GM21528 (cell line): ENCODE measurements at regions not wholly inside any gene's neighbourhood (a gene's known extent, or its start where the extent isn't known, plus 50 kb on each side); places are given as distances from the start of the nearest gene placed in this dataset.
"Not testable (repeated sequence)": the region's sequence is repeated elsewhere in the genome, so short reads cannot be mapped to it uniquely, and the experiment has no call there.

ENCODE experiments used
- ATAC-seq: cut with Tn5 transposase; IDR thresholded peaks from one replicate; pipeline ENCODE4 v1.9.1; 2021; ENCODE audit warnings: mild to moderate bottlenecking, moderate library complexity; ENCODE audit not compliant: unreplicated experiment, low FRiP score

DNA sequence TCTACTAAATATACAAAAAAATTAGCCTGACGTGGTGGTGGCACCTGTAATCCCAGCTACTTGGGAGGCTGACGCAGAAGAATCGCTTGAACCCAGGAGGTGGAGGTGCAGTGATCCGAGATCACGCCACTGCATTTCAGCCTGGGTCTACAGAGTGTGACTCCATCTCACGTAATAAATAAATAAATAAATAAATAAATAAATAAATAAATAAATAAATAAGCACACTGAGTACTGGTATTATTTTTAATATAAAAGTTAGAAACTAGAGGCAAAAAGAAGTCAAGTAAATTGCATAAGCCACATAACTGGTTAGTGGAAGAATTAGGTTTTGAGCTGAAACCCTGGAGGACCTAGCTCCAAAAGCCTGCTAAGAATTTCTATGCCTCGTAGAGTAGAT lies 1262.7 kb upstream of the PABPC4L start:
- no peak for ATAC-seq

DNA sequence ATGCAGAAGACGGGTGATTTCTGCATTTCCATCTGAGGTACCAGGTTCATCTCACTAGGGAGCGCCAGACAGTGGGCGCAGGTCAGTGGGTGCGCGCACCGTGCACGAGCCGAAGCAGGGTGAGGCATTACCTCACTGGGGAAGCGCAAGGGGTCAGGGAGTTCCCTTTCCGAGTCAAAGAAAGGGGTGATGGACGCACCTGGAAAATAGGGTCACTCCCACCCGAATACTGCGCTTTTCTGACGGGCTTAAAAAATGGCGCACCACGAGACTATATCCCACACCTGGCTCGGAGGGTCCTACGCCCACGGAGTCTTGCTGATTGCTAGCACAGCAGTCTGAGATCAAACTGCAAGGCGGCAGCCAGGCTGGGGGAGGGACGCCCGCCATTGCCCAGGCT lies 1246.0 kb upstream of the PABPC4L start:
- not testable (repeated sequence) for ATAC-seq

DNA sequence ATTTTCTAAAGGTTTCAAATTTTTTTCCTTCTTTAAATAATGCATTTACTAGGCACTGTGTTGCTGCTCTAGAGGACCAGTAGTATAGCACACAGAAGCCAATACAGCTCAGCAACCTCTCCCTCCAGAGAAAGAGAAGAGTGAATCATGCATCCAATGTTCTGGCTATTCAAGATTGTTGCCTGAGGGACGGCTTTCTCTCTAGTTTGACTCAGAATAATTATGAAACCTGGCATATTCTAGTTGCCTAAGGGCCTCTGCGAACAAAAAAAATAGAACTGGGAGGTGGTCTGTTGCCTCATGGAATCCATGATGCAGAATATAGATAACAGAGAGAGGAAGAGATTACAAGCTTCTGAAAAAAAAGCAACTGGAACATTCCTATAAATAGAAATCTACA lies 1233.3 kb upstream of the PABPC4L start:
- ATAC-seq: no peak

DNA sequence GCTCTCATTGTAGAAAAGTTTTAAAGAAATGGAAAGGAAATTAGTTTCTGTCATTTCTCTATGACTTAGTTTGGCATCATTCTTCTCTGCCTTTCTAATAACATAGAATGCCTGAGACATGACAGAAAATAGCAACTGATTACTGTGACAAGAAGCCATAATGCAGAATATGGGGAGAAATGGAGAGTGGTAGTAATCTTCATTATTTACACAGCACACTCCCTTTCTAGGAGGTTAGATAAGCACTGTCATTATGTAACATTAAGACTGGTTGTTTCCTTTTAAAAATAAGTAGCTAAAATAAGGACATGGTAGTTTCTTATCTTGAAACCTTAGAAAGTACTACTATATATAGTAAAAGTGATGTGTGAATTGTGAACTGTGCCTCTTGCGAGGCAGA lies 1227.9 kb upstream of the PABPC4L start:
- ATAC-seq: no peak

DNA sequence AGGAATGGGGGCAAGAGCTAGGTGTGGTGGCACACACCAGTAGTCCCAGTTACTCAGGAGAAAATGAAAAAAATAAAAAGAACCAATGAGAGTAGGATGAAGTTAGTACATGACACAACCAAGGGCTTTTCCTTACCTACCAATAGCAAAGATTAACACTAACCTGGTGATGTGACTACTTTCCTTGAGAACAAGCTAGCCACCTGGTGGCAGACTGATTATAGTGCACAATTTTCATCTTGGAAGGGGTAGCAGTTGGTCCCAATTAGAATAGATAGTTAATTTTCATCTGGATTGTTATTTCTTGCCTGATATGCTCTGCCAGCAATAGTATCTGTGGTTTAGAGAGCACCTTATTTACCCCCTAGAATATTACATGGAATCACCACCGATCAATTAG lies 1216.8 kb upstream of the PABPC4L start:
- ATAC-seq: no peak

DNA sequence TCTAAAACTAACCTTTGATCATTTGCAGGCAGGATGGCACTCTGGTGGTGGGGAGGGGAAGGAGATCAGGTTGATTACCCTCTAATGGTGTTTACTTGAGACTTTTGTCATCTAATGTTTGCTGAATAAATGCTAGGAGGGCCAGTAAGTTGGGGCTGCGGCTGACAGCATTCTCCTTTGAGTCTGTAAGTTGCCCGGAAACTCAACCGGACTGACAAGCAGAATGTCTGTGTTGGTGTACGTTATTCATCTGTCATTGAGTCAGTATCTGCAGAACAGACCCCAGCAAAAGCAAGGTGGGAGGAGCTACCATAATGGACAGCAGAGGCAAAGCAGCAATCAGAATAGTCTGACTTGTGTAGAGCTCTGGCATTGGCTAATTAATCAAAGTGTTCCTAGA lies 1210.6 kb upstream of the PABPC4L start:
- ATAC-seq: no peak

DNA sequence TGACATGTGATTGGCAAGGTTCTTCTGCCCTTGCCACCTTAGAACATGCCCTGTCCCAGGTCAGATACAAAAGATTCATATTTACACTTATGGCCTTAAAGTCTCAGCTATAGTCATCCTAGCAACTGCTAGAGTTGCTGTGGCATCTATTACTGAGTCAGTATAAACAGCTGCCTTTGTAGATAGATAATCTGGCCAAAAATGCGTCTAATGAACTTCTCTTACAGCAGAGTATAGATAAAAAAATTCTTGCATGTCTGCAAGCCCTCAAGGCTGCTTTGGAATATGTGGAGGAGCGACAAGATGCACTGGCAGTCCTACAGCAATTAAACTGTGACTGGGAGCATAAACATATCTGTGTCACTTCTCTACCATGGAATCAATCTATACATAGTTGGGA lies 1209.7 kb upstream of the PABPC4L start:
- no peak for ATAC-seq

DNA sequence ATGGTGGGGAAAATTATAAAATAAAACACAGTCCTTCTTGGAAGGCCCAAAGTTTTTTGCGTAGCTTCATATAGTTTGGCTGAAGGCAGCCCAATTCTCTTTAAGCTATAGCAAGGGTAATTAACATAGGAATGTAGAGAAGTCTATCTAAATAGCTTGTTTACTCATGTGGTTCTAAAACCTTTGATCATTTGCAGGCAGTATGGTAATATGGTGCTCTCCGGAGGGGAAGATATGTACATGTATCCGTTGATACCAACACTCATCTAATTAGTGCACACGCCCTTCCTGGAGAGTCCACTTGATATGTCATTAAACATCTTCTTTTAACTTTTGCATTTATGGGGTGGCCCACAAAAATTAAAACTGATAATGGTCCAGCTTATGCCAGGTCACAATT lies 1207.7 kb upstream of the PABPC4L start:
- ATAC-seq: not testable (repeated sequence)

DNA sequence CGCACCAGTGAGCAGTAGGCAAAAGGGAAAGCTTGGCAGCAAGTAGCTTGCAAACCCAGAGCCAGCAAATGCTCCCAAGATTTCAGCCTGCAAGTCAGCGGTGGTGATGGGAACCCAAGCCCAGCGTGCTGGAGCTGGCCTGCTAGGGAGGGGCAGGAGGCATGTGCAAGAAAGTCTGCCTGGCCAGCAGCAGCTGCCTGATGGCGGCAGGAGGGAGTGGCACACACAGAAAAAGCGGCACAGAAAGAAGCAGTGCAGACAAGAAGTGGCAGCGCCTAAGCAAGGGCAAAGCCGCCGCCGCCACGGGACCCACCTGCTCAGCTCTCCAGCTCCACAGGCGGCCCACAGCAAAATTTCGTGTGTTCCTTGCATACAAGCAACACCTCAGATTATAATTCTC lies 1206.5 kb upstream of the PABPC4L start:
- no peak for ATAC-seq

DNA sequence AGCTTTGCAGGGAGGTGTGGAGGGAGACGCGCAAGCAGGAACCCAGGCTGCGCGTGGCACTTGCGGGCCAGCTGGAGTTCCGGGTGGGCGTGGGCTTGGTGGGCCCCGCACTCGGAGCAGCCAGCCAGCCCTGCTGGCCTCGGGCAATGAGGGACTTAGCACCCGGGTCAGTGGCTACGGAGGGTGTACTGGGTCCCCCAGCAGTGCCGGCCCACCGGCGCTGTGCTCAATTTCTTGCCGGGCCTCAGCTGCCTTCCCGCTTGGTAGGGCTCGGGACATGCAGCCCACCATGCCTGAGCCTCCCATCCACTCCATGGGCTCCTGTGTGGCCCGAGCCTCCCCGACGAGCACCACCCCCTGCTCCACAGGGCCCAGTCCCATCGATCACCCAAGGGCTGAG lies 1205.0 kb upstream of the PABPC4L start:
- not testable (repeated sequence) for ATAC-seq

DNA sequence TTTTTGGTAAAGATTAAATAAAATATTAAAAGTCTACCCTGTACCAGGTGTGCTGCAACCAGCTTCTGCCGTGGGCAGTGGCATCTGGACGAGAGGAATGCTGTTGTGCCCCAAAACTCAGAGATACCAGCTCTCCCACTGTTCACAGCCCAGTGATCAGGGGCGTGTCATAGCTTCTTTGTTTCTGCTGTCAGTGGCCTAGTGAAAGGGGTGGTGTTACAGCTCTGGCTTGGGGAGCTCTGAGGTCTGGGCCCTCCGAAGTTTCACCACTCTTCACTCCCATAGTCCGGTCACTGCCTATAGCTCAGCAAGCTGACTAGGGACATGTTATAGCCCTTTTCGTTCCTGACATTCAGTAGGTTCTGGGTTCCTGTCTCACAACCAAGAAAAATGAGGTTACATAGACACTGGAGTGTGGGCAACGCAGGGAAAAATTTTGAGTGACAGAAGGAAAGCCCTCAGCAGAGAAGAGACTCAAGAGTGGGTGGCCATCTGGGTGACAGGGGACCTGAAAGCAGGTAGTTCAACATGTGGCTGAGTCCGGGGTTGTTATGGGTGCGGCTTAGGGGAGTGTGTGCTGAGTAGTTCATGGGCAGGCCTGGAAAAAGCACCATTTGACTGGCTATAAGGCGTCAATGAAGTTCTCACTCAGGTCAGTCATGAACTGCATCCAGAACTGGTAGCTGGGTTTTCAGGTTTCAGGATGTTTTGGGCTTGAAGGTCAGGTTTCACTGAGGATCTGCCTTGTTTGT lies 1184.4 kb upstream of the PABPC4L start:
- no peak for ATAC-seq

DNA sequence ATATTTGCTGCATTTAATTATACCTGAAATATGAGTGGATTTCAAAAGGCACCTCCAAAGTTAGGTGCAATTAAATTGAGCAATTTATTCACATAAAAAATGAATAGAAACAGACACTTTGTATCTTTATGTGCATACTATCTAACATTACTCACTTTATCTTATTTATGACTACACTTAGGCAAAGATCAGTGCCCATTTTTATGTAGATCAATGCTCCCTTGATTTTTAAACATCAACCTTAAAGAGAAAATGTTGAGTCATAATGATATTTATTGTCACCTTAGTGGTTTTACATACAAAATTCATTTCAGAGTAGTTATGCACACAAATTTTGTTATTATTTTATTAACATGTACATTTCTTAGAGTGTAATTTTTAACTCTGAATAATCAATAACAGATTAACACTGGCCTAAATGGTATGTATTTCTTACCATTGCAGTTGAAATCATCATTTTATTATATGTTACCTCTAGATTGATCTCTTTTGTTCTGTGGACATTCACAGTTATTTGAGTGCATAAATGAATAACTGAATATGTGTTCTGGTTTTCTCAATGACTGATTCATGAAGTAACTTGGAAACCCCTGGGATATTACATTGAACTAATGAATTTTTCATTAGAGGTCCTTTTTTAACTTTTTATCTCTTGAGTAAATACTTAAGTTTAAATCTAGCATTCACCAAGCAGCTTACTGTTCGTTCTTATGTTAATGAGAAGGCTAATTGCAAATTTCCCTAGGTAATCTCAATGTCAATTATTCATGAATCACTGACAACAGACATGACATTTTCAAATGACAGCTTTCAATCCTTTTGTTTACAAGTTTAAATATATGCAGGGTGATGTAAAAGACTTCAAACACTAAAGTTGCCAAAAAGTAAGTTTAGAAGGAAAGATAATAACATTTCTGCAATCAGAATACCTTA lies 1182.0 kb upstream of the PABPC4L start:
- no peak for ATAC-seq

DNA sequence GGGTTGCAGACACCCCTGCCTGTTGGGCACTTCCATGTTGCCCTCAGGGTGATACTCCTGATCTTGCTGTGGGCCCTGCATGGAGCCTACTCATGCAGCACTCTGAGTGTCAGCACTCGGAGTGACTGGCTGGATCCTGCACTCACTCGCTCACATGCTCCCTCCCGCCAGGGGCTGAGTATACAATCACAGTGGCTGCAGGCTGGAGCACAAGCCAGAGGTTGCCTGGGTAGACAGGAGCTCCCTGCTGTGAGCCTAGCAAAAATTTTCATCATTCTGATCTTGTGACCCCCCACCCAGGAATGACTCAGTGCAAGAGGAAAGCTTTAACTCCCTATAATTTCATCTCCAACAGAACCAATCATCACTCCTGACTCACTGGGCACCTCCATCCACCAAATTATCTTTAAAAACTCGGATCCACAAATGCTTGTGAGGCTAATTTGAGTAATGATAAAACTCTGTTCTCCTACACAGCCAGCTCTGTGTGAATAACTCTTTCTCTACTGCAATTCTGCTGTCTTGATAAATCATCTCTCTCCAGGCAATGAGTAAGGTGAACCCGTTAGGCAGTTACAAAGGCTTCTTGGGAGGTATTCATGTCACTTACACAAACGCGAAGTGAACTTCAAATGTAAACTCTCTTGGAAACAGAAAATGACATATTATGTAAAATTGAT lies 1180.8 kb upstream of the PABPC4L start:
- ATAC-seq: no peak

DNA sequence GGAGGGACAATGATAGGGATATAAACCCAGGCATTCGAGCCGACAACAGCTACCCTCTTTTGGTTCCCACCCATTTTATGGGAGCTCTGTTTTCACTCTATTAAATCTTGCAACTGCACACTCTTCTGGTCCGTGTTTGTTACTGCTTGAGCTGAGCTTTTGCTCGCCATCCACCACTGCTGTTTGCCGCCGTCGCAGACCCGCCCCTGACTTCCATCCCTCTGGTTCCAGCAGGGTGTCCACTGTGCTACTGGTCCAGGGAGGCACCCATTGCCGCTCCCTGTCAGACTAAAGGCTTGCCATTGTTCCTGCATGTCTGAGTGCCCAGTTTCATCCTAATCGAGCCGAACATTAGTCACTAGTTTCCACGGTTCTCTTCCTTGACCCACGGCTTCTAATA lies 1170.5 kb upstream of the PABPC4L start:
- no peak for ATAC-seq

DNA sequence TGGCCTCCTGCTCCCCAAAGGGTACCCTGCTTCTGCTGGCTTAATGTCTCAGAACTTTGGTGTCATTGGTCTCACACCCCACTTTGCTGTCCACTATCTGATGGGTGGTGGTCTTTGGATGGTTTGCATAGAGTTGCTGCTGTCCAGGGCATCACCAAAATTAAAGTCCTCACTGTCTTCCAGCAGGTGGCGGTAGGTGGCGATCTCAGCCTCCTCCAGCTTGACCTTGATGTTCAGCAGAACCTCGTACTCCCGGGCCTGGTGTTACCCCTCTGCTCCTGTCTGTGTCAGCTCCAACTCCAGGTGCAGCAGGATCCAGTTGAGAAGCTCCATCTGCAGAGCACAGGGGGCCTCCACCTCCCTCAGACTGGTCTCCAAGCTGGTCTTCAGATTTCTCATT lies 1169.5 kb upstream of the PABPC4L start:
- ATAC-seq: no peak

DNA sequence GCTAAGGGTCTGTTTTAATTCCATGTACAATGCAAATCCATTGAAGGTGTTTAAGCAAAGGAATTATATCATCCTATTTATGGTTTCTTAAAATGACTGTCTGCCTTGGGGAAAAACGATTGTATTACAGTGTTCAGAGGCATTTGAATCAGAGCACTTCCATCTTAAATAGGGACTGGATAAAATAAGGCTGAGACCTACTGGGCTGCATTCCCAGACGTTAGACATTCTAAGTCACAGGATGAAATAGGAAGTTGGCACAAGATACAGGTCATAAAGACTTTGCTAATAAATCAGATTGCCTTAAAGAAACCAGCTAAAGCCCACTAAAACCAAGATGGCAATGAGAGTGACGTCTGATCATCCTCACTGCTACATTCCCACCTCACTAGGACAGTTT lies 1167.2 kb upstream of the PABPC4L start:
- no peak for ATAC-seq

DNA sequence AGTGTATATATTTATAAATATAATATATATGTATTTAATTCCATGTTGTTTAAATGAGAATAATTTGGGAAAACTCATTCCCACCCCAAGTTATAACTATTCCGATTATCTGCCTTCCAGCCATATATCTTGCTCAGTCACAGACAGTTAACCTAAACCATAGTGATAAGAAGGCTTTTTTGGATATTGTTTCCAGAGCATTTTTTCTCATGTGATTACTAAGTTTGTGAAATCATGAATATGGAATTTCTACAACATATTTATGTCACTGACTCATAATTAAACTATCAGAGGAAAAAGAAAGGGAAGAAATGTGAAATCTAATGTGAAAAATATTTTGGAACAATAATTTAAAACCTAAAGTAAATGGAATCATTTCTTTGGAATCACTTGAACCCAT lies 1163.5 kb upstream of the PABPC4L start:
- no peak for ATAC-seq

DNA sequence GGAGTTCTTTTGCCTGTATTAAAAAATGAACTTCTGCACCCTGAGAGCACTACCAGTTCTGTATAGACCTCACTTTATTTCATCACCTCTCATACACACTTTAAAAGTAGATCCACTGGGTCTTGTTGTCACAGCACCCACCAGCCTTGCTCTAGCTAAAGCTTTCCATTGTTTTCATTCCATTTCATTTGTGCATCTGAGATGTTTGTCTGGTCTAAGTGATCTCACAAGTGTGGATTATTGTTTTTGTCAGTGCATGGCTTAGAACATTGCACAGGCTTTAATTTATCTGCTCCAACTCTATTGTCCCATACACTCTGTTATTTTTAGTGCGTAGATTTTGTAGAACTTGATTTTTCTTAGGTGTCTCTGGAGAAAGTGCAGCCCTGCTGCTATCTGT lies 1157.5 kb upstream of the PABPC4L start:
- no peak for ATAC-seq

DNA sequence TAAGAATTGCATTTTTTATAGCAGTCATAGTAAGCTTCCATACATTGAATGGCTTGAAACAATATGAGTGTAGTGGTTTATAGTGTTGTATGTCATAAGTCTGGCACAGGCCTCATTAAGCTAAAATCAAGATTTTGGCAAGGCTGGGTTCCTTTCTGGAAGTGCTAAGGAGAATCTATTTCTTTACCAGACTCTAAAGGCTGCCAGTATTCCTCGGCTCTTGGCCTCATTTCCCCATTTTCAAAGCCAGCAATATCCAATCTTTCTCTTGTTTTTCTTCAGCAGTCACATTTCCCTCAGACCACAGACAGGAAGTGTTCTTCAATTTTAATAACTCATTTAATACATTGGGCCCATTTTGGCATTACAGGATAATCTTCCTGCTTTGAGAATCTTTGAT lies 1155.5 kb upstream of the PABPC4L start:
- ATAC-seq: no peak

DNA sequence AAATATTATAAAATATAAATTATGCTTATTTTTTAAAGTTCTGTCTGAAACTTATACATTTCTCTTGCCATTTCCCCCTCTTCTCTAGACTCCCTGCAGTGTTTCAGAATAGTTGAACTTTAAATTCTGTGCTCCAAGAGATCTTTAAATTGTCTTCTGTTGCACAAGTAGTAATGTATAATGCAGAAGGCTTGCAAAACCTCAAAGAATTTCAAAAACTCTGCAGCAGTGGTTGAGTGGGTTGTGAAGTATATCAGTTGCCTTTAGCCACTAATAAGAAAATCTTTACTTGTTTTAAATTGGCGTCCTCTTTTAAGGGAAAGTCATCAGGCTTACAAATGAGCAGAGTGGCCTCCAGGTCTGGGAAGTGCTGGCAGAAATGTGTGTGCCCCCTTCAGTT lies 1153.3 kb upstream of the PABPC4L start:
- no peak for ATAC-seq

DNA sequence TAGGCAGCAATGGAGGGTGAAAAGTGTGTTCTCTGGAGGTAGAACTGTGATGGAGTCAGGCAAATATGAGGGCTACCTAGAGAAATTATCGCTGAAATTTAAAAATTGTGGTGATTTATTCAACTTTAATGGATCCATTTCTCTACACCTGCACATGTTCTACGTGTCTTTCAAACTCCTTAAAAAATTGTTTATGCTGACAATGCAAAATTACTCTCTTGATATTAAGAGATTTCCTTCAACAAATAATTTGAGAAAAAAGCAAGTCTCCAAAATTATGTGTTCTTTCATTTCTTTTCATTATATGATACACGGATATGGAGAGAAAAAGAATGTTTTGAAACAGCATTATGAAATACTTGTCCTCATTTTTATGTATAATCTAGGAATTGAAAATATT lies 1151.4 kb upstream of the PABPC4L start:
- ATAC-seq: no peak
